Kidney tubule cell (primary cell): ENCODE measurements at regions not wholly inside any gene's neighbourhood (a gene's known extent, or its start where the extent isn't known, plus 50 kb on each side); places are given as distances from the start of the nearest gene placed in this dataset.
A peak's percentile ranks its signal among the peaks of the same experiment; 100 is the strongest.

ENCODE experiments used
- DNase-seq: peaks from one replicate; pipeline ENCODE4 v3.0.0-alpha.2; 2018; ENCODE audit warnings: low spot score

DNA sequence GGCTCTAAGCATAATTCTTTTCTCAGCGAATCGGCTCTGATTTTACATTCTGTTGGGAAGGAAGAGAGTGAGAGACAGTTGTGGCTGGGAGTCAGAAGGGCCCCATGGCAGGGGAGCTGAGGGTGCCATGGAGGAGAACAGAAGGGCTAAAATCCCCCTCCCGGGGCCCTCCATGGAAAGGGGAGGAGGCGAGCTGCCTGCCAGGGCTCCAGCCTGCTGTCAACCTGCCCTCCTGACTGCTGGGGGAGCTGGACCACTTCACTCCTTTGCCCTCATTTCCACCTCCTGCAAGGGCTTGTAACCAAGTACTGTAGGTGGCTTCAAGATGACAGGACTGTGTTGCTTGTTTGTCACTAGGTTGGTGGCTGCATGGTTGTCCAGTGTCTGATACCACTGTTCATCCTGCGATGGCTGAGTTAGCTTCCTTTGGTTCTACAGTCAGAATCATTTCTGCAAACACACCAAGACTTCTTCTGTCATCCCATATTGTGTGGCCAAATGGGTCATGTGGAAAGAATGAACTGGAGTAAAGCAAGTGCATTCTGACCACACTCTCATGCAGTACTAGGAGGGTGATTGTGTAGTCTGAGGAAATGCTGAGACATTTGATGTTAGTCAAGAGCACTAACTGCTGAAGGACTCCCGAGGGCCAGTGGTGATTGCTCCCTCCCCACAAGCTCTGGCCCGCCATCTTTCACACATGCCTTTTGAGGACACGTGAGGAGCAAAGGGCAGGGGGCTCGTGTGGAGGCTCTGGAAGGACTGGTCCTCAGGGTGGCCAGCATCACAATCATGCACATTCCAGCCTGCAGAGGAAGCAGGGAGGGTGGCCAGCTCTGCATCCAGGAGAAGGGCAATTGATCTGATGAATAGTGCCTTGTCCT, 307.2 kb downstream of the GADD45G start:
- no peak for DNase-seq

DNA sequence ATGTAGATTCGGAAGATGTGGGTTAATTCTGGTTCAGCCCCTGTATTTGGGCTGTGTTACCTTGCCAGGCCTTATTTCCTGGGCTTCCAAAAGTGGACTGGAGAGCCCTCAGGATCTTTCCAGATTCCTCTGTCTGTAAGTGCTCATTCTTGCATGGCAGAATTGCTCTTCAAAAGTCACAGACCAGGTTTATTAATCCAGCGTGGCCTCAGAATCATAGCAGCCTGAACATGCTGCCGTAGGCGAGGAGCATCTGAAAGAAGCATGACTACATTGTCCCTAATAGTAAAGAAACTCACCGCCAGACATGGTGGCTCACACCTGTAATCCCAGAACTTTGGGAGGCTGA, 307.8 kb downstream of the GADD45G start:
- DNase-seq: no peak

DNA sequence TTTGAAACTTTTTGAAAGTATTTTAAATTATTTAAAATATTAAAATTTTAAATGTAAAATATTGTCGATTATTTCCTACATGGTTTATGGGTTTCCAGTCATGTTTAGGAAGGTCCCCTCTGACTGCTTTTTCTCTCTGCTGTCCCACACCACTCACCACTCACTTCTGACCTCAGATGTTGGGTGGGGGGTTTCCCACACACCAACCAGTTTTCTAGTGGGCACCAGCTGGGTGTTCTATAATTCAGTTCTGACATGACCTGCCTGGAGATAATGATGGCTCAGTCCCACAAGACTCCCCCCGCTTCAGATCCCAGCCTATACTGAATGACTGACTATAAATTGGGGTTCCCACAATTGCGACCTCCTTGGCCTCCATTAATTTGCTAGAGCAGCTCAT, 310.4 kb downstream of the GADD45G start:
- DNase-seq: no peak

DNA sequence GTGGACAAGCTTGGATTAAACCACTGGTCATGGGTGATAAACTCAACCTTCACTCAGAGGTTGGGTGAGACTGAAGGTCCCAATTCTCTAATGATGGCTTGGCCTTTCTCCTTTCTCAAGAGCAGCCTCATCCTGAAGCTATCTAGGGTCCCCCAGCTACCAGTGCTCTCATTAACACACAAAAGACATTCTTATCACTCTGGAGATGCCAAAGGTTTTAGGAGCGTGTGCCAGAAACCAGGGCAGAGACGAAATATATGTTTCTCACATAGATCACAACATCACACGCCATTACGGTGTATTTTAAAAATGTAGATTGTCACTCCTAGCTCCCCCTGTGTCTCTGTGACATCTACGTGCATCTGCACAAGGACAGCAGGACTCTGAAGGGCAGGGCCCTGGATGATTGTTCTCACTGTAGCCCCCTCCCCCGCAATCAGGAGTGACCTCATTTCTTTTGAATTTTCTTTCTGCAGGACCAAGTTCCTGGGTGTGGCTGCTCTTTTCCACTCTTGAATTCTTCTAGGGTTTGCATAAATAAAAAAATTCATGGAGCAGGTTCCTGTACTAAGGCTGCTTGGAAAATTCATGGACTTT, 311.3 kb downstream of the GADD45G start:
- peak; percentile 20 for DNase-seq

DNA sequence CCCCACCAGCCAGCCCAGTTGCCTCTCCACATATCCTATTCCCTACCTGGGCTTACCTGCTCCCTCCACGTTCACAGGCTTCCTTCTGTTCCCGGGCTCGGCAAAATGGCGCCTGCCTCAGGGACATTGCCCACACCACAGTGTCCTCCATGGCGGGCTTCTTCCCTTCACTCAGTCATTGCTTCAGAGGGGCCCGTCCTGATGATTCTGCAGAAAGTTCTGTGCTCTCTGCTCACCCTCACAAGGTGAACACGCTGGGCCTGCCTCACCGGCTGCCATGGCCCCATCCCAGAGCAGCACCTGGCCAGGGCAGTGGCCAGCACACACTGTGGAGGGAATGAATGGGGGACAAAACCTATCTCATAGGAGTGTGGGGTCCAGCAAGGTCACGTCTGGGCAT, 313.0 kb downstream of the GADD45G start:
- DNase-seq: no peak

DNA sequence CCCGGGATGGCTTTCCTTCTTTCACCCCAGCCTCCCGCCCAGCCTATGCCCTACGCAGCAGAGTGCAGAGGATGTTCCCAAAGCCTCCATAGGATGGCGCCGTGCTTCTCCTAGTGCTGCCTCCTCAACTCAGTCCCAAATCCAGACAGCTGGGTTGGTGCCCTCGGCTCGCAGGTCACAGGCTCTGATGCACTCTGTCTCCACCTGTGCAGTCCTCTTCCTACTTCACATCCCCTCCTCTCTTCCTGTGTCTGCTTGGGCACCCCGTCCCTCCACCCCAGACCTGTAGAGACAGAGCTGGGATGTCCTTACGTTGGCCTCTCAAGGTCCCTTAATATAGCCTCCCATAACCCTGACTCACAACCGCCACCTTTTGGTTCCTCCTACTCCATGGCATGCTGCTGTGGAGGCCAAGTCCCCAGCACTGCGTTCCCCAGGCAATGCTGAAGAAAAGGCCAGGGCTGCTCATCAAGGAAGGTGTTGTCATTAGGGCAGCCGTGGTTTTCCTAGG, 314.4 kb downstream of the GADD45G start:
- peak; percentile 30 for DNase-seq

DNA sequence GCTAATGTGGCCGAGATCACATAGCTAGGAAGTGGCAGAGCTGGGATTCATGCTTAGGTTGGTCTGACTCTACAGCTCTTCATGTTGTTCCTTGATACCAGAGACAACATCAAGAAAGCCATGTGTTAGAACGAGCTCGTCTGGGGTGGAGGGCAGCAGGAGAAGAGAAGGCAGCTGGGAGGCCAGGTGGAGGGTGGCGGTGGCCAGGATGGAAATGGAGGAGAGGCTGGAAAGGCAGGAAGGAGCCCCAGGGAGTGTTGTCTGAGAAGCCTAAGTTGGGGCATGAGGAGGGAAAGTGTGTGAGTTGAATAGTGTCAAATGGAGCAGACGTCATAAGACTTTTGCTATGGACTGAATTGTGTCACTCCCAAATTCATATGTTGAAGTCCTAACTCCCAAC, 315.3 kb downstream of the GADD45G start:
- DNase-seq: no peak

DNA sequence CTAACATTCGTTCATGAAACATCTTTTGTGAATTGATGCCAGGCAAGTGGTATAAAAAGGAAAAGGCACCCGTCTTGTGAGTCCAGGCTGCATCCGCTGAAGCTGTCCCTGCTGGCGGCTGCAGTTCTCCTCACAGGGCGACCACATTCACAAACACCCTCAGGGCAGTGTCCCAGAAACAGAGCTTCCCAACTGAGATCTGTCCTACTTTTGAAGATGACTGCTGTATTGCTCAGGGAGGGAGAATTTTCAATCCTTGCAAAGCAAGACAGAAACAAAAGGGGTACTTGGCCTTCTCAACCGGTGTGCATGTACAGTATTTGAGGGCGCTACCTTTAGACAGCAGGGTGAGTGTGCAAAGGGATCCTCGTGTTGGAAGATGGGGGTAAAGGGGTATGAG, 316.1 kb downstream of the GADD45G start:
- no peak for DNase-seq

DNA sequence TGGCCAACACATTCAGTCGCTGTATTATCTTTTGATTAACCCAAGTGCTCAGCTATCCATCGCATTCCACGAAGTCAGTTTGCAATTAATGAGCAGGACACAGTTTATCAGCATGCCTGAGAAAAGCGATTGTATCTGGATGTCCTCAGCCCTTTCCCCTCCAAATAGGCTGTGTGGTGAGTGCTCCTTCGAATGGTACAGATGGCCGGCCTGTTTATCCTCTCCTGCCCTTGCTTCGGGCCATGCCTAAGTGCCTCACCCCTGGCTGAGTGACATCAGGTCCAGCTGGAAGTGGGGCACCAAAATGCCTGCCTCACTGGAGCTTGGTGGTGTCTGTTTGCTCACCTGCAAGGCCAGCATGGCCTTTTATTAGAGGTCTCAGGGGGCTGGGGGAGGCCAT, 317.3 kb downstream of the GADD45G start:
- DNase-seq: no peak

DNA sequence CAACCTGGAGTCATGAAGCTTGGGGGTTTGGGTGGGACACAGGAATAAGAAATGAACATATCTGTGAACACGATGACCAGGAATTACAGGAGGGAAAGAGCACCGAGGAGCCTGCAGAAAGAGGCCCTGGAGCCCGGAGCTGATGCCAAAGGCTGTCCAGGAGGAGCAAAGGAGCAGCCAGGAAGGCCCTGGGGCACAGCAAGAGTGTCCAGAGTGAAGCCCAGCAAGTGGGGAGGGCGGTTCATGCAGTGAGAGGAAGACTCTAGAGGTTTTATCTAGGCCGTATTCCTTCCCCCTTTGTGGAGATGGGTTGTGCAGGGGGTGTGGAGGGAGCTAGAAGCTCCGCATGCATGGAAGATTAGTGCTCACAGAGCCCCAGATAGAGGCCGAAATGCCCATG, 318.4 kb downstream of the GADD45G start:
- DNase-seq: no peak

DNA sequence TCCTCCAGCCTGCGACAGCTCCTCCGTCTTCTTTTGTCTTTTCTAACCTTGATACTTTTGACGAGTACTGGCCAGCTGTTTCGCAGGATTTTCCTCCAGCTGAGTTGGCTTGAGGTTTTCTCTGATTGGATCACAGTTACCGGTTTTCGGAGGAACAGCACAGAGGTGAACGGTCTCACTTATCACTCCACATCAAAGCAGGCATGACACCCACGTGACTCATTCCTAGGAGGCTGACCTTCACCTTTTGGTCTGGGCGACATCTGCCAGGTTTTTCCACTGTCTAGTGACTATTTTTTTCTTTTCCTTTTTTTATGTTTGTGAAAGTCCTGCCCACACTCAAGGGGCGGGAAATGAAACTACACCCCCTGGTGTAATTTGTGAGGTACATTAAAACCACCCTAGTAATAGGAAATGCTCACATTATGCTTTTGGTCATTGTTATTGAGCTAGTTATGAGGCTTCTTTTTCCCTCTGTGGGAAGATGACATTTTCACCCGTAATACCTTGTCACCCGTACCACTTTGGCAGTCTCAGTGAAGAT, 319.2 kb downstream of the GADD45G start:
- DNase-seq: peak; percentile 40

DNA sequence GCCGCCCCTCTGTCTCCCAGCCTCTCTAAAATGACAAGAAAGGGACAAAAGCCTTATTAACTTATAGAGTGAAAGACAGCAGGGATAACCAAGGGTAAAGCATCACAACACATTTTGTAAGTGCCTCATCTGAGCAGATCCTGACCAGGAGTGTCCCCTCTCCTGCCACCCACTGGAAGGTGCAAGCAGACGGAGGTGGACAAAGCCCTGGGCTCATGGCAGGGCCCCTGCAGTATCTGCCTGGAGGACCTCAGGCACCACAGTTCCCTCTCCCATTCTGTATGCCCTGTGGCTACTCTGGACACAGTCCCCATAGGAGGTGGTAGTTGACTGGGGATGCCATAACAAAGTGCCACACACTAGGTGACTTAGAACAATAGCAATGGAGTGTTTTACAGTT, 319.8 kb downstream of the GADD45G start:
- DNase-seq: no peak

DNA sequence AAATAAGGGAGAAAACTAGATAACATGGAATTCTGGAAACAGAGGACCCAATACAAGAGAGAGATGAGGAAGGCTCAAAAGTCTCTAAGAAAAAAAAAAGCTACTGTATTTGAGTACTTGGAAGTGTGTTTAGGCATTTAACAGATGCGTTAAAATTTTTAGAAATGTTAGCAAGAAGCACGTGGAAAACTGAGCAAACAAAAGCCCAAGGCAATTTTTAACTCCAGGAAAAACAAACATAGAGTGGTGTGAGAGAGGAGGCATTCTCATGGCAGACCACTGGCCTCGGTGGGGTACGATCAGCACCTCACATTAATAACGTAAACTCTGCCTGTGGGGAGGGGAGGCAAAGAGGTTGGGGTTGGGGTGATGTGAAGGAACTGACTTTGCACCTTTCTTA, 321.4 kb downstream of the GADD45G start:
- no peak for DNase-seq

DNA sequence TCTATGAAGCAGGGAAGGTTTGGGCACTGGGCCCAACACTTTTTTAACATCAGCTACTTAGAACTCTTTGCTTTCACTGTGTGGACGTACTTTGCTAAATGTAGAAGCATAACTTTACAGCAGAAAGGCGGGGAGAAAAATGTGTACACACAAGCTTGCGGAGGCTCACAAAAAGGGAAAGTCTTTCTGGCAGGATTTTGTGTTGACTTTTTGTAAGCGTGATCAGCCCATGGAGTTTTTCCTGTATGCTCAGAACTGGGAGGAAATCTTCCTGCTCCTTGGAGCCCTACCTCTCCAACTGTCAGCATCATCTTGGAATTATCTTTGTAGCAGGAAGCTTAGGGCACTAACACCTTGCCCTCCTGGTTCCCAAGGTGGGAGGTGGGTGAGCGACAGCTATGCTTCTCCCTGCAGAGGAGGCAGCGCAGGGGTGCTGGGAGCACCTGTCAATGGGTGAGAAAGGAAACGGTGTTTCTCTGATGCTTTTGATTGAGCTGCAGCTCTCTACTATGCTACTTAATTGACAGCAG, 321.9 kb downstream of the GADD45G start:
- no peak for DNase-seq

DNA sequence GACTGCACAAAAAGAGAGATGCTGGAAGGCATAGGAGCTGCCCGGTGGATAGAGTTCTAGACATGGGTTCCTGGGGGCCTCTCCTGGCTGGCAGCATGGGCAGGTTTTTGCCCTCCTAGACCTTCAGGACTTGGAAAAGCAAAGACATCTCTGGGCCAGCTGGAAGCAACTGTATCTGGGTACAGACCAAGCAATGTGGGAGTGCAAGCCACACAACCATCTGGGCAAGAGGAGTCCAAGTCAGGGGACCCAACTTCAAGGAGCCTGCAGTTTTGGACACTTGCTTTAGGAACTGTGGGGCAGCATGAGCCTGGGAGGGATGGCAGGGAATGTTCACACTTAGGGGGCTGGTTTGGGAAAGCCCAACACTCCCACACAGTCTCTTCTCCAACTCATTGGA, 323.3 kb downstream of the GADD45G start:
- DNase-seq: no peak

DNA sequence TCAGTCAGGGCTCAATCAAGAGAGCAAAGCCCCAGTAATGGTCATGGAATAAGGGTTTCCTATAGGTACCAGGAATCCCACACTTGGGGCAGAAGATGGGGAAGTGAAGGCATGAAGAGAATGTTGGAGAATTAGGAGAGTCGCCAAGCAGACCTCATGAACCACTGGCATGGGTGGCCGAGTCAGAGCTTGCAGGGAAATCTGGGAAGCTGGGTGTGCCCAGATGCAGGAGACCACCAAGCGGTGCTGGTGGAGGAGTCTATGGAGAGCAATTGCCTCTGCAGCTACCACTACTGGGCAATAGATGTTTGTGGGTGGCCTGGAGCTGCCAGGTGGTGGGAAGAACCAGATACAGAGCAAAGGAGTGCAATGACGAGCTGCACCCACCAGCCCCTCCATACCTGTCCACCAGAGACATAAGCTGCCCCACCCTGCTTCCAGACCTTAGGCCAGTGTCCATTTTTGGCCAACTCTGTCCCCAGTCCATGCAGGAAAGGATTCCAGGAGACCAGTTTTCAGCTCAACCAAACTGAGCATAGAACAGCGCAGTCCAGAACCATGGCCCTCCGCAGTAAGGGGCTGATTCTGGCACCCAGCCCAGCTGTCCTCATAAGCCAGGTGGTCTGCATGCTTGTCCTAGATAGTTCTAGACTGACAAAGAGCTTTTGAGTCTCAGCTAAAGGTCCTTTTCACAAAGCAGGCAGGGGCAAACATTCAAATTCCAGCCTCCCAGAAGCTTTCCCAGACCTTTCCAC, 323.9 kb downstream of the GADD45G start:
- no peak for DNase-seq

DNA sequence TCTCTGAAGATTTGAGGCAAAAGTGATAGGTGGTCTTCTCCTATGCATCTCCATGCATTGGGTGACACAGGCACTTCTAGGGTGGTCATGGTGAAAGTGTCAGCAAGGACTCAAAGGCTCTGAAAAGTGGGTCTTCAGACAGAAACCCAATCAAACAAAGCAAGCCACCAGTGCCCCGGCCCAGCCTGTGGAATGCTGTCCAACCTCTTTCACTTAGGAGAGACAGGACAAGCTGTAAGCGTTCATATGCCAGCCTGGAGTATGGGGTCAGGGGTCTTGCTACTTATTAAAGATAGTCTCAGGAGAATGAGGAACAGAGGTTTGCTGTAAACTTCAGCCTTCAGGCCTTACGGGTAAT, 324.5 kb downstream of the GADD45G start:
- no peak for DNase-seq

DNA sequence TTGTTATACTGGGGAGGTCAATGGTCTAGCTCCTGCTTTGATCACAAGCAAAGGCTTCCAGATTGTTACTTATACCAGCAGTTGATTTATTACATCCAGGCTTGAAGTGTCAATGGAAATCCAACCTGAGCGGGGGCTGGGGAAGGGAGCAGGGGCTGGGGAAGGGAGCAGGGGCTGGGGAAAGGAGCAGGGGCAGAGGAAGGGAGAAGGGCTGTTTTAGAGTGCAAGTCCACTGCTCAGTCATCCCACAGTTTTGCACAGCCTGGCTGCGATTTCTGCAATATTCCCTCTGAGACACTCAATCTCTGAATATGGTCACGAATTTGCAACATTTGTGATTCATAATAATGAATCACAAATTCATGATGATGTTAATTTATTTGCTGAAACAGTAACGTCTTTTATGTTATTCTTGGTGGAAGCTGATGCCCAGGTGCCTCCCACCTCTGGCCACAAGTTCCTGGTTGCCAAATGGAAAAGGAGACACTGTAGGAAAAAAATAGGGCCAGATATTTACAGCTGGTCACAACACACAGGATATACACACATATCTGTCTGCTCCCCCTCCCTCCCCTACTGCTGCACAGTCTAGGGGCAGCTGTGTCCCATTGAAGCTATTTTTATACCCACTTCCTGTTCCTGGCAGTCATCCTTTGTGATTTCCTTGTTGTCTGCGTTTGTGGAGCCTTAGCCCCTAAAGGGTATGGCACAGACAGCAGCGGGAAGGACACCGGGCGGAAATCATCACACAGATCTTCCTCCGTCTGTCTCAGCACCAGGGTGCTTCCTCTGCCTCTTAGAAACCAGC, 325.1 kb downstream of the GADD45G start:
- DNase-seq: no peak

DNA sequence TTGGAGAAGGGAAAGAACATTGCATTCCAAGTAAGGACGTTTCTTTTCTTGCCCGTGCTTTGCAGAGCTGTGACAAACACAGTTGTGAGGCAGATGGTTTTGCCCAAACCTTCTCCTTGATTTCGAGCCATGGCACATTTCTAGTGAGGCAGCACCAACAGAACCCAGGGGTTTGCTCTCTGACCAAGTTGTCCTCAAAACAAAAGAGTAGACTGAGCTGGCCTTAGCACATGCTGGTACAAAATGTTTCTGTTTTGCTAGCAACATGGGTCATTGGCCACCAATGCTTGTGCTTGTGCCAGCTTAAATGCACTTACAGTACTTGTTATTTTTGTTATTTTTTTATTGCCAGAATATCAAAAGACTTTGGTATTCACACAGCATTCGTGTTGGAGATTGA, 328.8 kb downstream of the GADD45G start:
- DNase-seq: no peak

DNA sequence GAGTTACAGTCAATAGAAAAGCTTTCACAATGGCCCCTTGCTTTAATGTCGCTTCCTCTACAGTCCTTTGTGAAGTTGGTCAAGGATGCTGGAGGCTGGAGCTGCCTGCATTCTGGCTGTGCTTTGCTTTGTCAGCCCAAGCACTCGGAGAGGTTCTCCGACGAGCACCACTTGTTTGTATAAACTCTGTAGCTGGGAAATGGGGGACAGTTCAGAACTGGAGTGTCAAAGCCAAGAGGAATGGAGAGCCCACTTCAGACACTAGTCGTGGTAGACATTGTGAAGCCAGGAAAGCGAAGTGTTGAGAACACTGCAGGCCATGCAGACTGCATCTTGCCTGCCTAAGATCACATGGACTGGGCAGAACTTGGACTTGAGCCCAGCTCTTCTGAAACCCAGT, 330.3 kb downstream of the GADD45G start:
- DNase-seq: no peak

DNA sequence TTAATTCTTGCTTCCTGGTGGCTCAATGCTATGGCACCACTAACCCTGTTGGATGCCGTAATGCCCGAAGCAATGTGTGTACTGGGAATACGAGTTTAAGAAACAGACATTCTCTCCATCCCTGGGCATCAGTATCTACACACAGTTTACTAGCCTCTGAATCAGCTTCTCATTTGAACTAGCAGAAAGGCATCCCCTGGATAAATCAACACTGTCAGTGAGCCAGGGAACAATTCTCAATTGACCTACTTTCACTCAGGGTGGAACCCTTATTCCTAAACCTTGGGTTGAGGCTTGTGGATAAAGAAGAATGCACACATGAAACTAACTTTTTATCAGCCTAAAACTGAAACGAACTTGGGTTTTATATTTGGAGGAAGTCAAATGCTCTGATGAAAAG, 331.0 kb downstream of the GADD45G start:
- DNase-seq: no peak

DNA sequence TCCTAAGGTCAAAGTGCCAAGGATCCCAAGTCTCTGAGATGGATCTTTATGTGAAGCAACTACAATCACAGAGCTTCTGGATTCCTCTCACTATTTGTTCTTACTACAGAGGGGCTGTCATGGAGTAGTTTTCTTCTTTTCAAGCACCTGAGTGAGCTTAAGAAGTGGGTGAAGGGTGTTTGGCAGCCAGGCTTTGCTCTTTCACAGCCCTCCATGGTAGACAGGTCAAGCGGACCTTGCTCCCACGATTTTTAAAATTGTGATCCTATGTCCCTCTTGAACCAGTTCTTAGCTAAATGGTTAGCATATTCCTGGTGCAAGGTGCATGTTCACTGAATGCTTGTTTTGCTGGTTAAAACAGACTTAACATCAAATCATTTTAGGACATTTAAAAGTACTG, 332.2 kb downstream of the GADD45G start:
- DNase-seq: no peak
